ENCODE measurements at regions not wholly inside any gene's neighbourhood (a gene's known extent, or its start where the extent isn't known, plus 50 kb on each side); places are given as distances from the start of the nearest gene placed in this dataset.

- Histone ChIP-seq H4K20me1 (ENCODE audit: insufficient read depth, low read length) (no peaks in the 10 kb centered on the region), H3K79me1 (ENCODE audit: low read depth in 1 of 2, low read length in 2 of 2) (no peaks in the 10 kb centered on the region), H3K4me1 (ENCODE audit: control insufficient read depth, insufficient read depth, low read length) (no peaks in the 10 kb centered on the region), H3K23ac (ENCODE audit: low read depth, low read length) (no peak overlapping the region), H4K5ac (ENCODE audit: low read depth, low read length) (no peak overlapping the region), H3K27me3 (ENCODE audit: control insufficient read depth, insufficient read depth, low read length) (no peaks in the 10 kb centered on the region), H2BK15ac (ENCODE audit: low read depth, low read length) (no peak overlapping the region), H3K9ac (ENCODE audit: low read depth, low read length) (no peak overlapping the region), H2BK20ac (ENCODE audit: low read depth, low read length) (no peak overlapping the region), H2AFZ (replicated peaks; ENCODE audit: low read length, poor library complexity) (no peak overlapping the region), H3K27ac (ENCODE audit: insufficient read depth, low read length) (no peak overlapping the region), H2BK5ac (ENCODE audit: low read depth, low read length, poor library complexity, severe bottlenecking) (no peak overlapping the region), H3K4me3 (ENCODE audit: insufficient read depth, low read depth, low read length) (no peak overlapping the region), H3K9me3 (ENCODE audit: control insufficient read depth, insufficient read depth, low read length) (peaks cover 10% of the 10 kb centered on the region), H3K9me1 (ENCODE audit: insufficient read depth, low read length) (no peaks in the 10 kb centered on the region), H3K36me3 (ENCODE audit: control insufficient read depth, insufficient read depth, low read length) (no peaks in the 10 kb centered on the region), H2BK120ac (ENCODE audit: low read depth, low read length) (no peak overlapping the region), H3K4me2 (ENCODE audit: low read depth, low read length) (no peak overlapping the region), H3K56ac (ENCODE audit: extremely low read depth, insufficient read depth, low read length) (no peak overlapping the region), H2AK9ac (replicated peaks; ENCODE audit: low read depth, low read length, poor library complexity) (no peak overlapping the region), H2AK5ac (ENCODE audit: low read depth, low read length) (no peak overlapping the region), H3K18ac (ENCODE audit: low read depth, low read length) (no peak overlapping the region), H4K91ac (ENCODE audit: insufficient read depth, low read depth, low read length) (no peak overlapping the region), H4K8ac (ENCODE audit: low read depth in 2 of 2, low read length in 2 of 2) (no peak overlapping the region), H3K4ac (ENCODE audit: low read depth, low read length) (no peak overlapping the region), H3K14ac (replicated peaks; ENCODE audit: low read depth, low read length) (no peak overlapping the region)
- ChIA-PET CTCF (no interaction called here), POLR2A (ENCODE audit: unreplicated experiment) (no interaction called here)
- TF ChIP-seq CEBPB (IDR thresholded peaks at IDR 0.05; ENCODE audit: low read depth, low read length) (no peak), POLR2A (IDR thresholded peaks at IDR 0.05; ENCODE audit: low read depth, low read length) (no peak), MAZ (IDR thresholded peaks at IDR 0.05; ENCODE audit: borderline replicate concordance, low read depth, low read length) (no peak)
- TF ChIP-seq, protein P1, sequence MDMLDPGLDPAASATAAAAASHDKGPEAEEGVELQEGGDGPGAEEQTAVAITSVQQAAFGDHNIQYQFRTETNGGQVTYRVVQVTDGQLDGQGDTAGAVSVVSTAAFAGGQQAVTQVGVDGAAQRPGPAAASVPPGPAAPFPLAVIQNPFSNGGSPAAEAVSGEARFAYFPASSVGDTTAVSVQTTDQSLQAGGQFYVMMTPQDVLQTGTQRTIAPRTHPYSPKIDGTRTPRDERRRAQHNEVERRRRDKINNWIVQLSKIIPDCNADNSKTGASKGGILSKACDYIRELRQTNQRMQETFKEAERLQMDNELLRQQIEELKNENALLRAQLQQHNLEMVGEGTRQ (IDR thresholded peaks at IDR 0.05; ENCODE audit: low read depth, low read length): no peak
- intact Hi-C loops (cut with micrococcal nuclease) (no loop called here), in situ Hi-C loops (cut with MboI; ENCODE audit: low sequenced_read_pairs) (no loop called here), dilution Hi-C loops (cut with HindIII; ENCODE audit: low sequenced_read_pairs, unreplicated experiment) (no loop called here)
- WGBS, 2 experiments (ENCODE audit: extremely low coverage in 2 of 2, insufficient read length in 1 of 2): no CpG with 5 or more reads among the region's 4 CpGs
- BruUV-seq (replicated peaks): no TSS peak
- no peak for DNase-seq
- ATAC-seq (ENCODE audit: low read depth): no peak
Observed at GRCh38 chrX:4809571-4809970, 1096.1 kb upstream of the PRKX start.

All from IMR-90 (cell line).